Testis (tissue), 2 donors: ENCODE measurements at regions not wholly inside any gene's neighbourhood (a gene's known extent, or its start where the extent isn't known, plus 50 kb on each side); places are given as distances from the start of the nearest gene placed in this dataset.

Experiments
- DNase-seq: peaks from one replicate; pipeline ENCODE4 v3.0.0-alpha.2; 2019
- H3K27ac ChIP-seq, 2 donors: fragments of 200-600 bp; sonication (generic); one replicate each; pipeline ENCODE4 v1.5.1; 2019
- H3K27me3 ChIP-seq: fragments of 200-600 bp; sonication (generic); one replicate; pipeline ENCODE4 v1.5.1; 2019
- H3K36me3 ChIP-seq: fragments of 200-600 bp; sonication (generic); one replicate; pipeline ENCODE4 v1.5.1; 2017; ENCODE audit warnings: low read depth; ENCODE audit errors: missing control alignments
- H3K4me1 ChIP-seq: fragments of 200-600 bp; sonication (generic); one replicate; pipeline ENCODE4 v1.5.1; 2019
- H3K4me3 ChIP-seq, 2 donors: fragments of 200-600 bp; sonication (generic); one replicate each; pipeline ENCODE4 v1.5.1; 2017 to 2019
- H3K9me3 ChIP-seq: fragments of 200-600 bp; sonication (generic); one replicate; pipeline ENCODE4 v1.5.1; 2017
- CTCF ChIP-seq, 3 experiments: fragments of 450-650 bp in 2 of 3; fragments of 200-600 bp in 1 of 3; sonication (generic) in 1 of 3; IDR thresholded peaks; one replicate each; pipeline ENCODE4 v1.5.1; 2016 to 2019; ENCODE audit warnings: antibody characterized with exemption in 3 of 3, mild to moderate bottlenecking in 2 of 3, moderate library complexity in 1 of 3
- POLR2A ChIP-seq: fragments of 450-650 bp; IDR thresholded peaks from one replicate; pipeline ENCODE4 v1.6.1; 2017; ENCODE audit warnings: antibody characterized with exemption, mild to moderate bottlenecking, moderate library complexity
- WGBS, 2 donors: methylation state at CpG; one replicate each; pipeline ENCODE4 v1.1.5; 2018; 5-methylcytosine and 5-hydroxymethylcytosine counted together
- intact Hi-C: fragments of 100-400 bp; cut with DNase I; formaldehyde crosslinking; loops from one replicate; pipeline ENCODE4 v1.15.1; 2023; ENCODE audit warnings: low total_unique reads

- intact Hi-C loops = no loop called here
- WGBS, 2 donors = 83 to 94% methylated on average over 3 of the region's 3 CpGs
- H3K4me1 ChIP-seq = no peaks in the 10 kb centered on the region
- no peaks in the 10 kb centered on the region for H3K27me3 ChIP-seq
- no peak overlapping the region for H3K27ac ChIP-seq
- no peak for DNase-seq
- H3K36me3 ChIP-seq = no peaks in the 10 kb centered on the region
- H3K4me3 ChIP-seq = no peak overlapping the region
- no peak for TF ChIP-seq POLR2A
- no peak for TF ChIP-seq CTCF (IDR thresholded peaks at IDR 0.05)
- no peaks in the 10 kb centered on the region for H3K9me3 ChIP-seq
Observed at GRCh38 chr2:6326958-6327357, 538.7 kb downstream of the CMPK2 start.

GRCh38 chr2:6336752-6337471 is 528.8 kb downstream of the CMPK2 start:
- Histone ChIP-seq H3K27ac (no peak overlapping the region), H3K27me3 (no peaks in the 10 kb centered on the region), H3K4me1 (no peaks in the 10 kb centered on the region), H3K4me3 (no peak overlapping the region), H3K9me3 (no peaks in the 10 kb centered on the region), H3K36me3 (no peaks in the 10 kb centered on the region)
- no peak for DNase-seq
- intact Hi-C loops = no loop called here
- WGBS, 2 donors = 75 to 84% methylated on average over 5 of the region's 5 CpGs
- no peak for TF ChIP-seq POLR2A
- TF ChIP-seq CTCF (IDR thresholded peaks at IDR 0.05) = no peak

GRCh38 chr2:6337472-6337820 is 528.3 kb downstream of the CMPK2 start:
- Histone ChIP-seq H3K4me3 (no peak overlapping the region), H3K4me1 (no peaks in the 10 kb centered on the region), H3K9me3 (no peaks in the 10 kb centered on the region), H3K27ac (no peak overlapping the region), H3K27me3 (no peaks in the 10 kb centered on the region), H3K36me3 (no peaks in the 10 kb centered on the region)
- WGBS, 2 donors = 70 to 74% methylated on average over 8 of the region's 8 CpGs
- DNase-seq = no peak
- intact Hi-C loops = no loop called here
- no peak for TF ChIP-seq CTCF (IDR thresholded peaks at IDR 0.05)
- TF ChIP-seq POLR2A = no peak

GRCh38 chr2:6341588-6342129 is 524.0 kb downstream of the CMPK2 start:
- intact Hi-C loops = no loop called here
- H3K27me3 ChIP-seq = no peaks in the 10 kb centered on the region
- no peaks in the 10 kb centered on the region for H3K36me3 ChIP-seq
- no peak overlapping the region for H3K27ac ChIP-seq
- TF ChIP-seq POLR2A = no peak
- no peak for TF ChIP-seq CTCF (IDR thresholded peaks at IDR 0.05)
- DNase-seq = no peak
- 63 to 70% methylated on average over 3 of the region's 3 CpGs for WGBS, 2 donors
- no peaks in the 10 kb centered on the region for H3K4me1 ChIP-seq
- no peaks in the 10 kb centered on the region for H3K9me3 ChIP-seq
- no peak overlapping the region for H3K4me3 ChIP-seq

GRCh38 chr2:6342273-6342920 is 523.3 kb downstream of the CMPK2 start:
- Histone ChIP-seq H3K36me3 (no peaks in the 10 kb centered on the region), H3K4me3 (no peak overlapping the region), H3K27me3 (no peaks in the 10 kb centered on the region), H3K9me3 (no peaks in the 10 kb centered on the region), H3K4me1 (no peaks in the 10 kb centered on the region), H3K27ac (no peak overlapping the region)
- TF ChIP-seq POLR2A (no peak), CTCF (IDR thresholded peaks at IDR 0.05) (no peak)
- intact Hi-C loops = no loop called here
- no peak for DNase-seq
- whole genome bisulfite sequencing, 2 donors = 73 to 92% methylated on average over 4 of the region's 4 CpGs
